ENCODE measurements at regions not wholly inside any gene's neighbourhood (a gene's known extent, or its start where the extent isn't known, plus 50 kb on each side); places are given as distances from the start of the nearest gene placed in this dataset.
A peak's percentile ranks its signal among the peaks of the same experiment; 100 is the strongest.
"Not testable (repeated sequence)": the region's sequence is repeated elsewhere in the genome, so short reads cannot be mapped to it uniquely, and the experiment has no call there.

- no peaks in the 10 kb centered on the region for H3K9me3 ChIP-seq
- peak in 1 of 2 experiments; percentile 45 for DNase-seq (ENCODE audit: low spot score in 2 of 2)
- in situ Hi-C loops (cut with MboI; ENCODE audit: low sequenced_read_pairs) = no loop called here
Measured at GRCh38 chr15:84398763-84399701, 163.5 kb downstream of the GOLGA6L4 start.

GRCh38 chr15:84400017-84400740, 164.6 kb downstream of the GOLGA6L4 start:
- DNase-seq (ENCODE audit: low spot score in 2 of 2) = no peak
- no peaks in the 10 kb centered on the region for H3K9me3 ChIP-seq
- in situ Hi-C loops (cut with MboI; ENCODE audit: low sequenced_read_pairs) = no loop called here
- no peaks in the 10 kb centered on the region for H3K36me3 ChIP-seq (replicated peaks)
- no peaks in the 10 kb centered on the region for H3K27me3 ChIP-seq (ENCODE audit: low read depth)
- no peak overlapping the region for H3K4me3 ChIP-seq
- H3K4me1 ChIP-seq = no peaks in the 10 kb centered on the region

More at GRCh38 chr15:84398763-84399701, 163.5 kb downstream of the GOLGA6L4 start:
- Histone ChIP-seq H3K36me3 (replicated peaks) (no peaks in the 10 kb centered on the region), H3K27me3 (ENCODE audit: low read depth) (no peaks in the 10 kb centered on the region), H3K4me1 (no peaks in the 10 kb centered on the region), H3K4me3 (no peak overlapping the region)

- peak in 1 of 2 experiments; percentile 7 for DNase-seq (ENCODE audit: low spot score in 2 of 2)
- Histone ChIP-seq H3K4me3 (no peak overlapping the region), H3K9me3 (no peaks in the 10 kb centered on the region), H3K27me3 (ENCODE audit: low read depth) (no peaks in the 10 kb centered on the region), H3K4me1 (no peaks in the 10 kb centered on the region), H3K36me3 (replicated peaks) (no peaks in the 10 kb centered on the region)
- in situ Hi-C loops (cut with MboI; ENCODE audit: low sequenced_read_pairs) = no loop called here
Measured at GRCh38 chr15:84400820-84401219, 165.2 kb downstream of the GOLGA6L4 start.

- H3K36me3 ChIP-seq (replicated peaks); DNase-seq (ENCODE audit: low spot score in 2 of 2); H3K9me3 ChIP-seq; H3K27me3 ChIP-seq (ENCODE audit: low read depth); H3K4me3 ChIP-seq; in situ Hi-C loops (cut with MboI; ENCODE audit: low sequenced_read_pairs); H3K4me1 ChIP-seq: not testable (repeated sequence)
Measured at GRCh38 chr15:84401461-84401860, 165.9 kb downstream of the GOLGA6L4 start.

GRCh38 chr15:84401891-84402840, 166.6 kb downstream of the GOLGA6L4 start:
- H3K4me1 ChIP-seq; in situ Hi-C loops (cut with MboI; ENCODE audit: low sequenced_read_pairs); H3K4me3 ChIP-seq; H3K9me3 ChIP-seq; DNase-seq (ENCODE audit: low spot score in 2 of 2); H3K27me3 ChIP-seq (ENCODE audit: low read depth); H3K36me3 ChIP-seq (replicated peaks): not testable (repeated sequence)

- in situ Hi-C loops (cut with MboI; ENCODE audit: low sequenced_read_pairs) = no loop called here
- no peaks in the 10 kb centered on the region for H3K36me3 ChIP-seq (replicated peaks)
- no peak overlapping the region for H3K4me3 ChIP-seq
- no peaks in the 10 kb centered on the region for H3K4me1 ChIP-seq
- H3K9me3 ChIP-seq = no peaks in the 10 kb centered on the region
- DNase-seq (ENCODE audit: low spot score in 2 of 2) = peak in 1 of 2 experiments; percentile 7
- H3K27me3 ChIP-seq (ENCODE audit: low read depth) = no peaks in the 10 kb centered on the region
Measured at GRCh38 chr15:84402856-84403608, 167.5 kb downstream of the GOLGA6L4 start.

GRCh38 chr15:84409357-84409756, 173.8 kb downstream of the GOLGA6L4 start:
- H3K27me3 ChIP-seq (ENCODE audit: low read depth); DNase-seq (ENCODE audit: low spot score in 2 of 2); H3K4me3 ChIP-seq; H3K4me1 ChIP-seq; H3K36me3 ChIP-seq (replicated peaks); H3K9me3 ChIP-seq; in situ Hi-C loops (cut with MboI; ENCODE audit: low sequenced_read_pairs): not testable (repeated sequence)

GRCh38 chr15:84421513-84422181, 179.2 kb upstream of the ZSCAN2 start:
- H3K4me1 ChIP-seq; H3K9me3 ChIP-seq; in situ Hi-C loops (cut with MboI; ENCODE audit: low sequenced_read_pairs); H3K27me3 ChIP-seq (ENCODE audit: low read depth); H3K4me3 ChIP-seq; H3K36me3 ChIP-seq (replicated peaks): not testable (repeated sequence)
- DNase-seq (ENCODE audit: low spot score in 2 of 2) = peak in 1 of 2 experiments; percentile 34

- H3K36me3 ChIP-seq (replicated peaks); H3K4me3 ChIP-seq; H3K27me3 ChIP-seq (ENCODE audit: low read depth); H3K9me3 ChIP-seq; H3K4me1 ChIP-seq; in situ Hi-C loops (cut with MboI; ENCODE audit: low sequenced_read_pairs): not testable (repeated sequence)
- DNase-seq (ENCODE audit: low spot score in 2 of 2) = peak in 1 of 2 experiments; percentile 9
Measured at GRCh38 chr15:84425327-84425726, 175.5 kb upstream of the ZSCAN2 start.

- DNase-seq (ENCODE audit: low spot score in 2 of 2); in situ Hi-C loops (cut with MboI; ENCODE audit: low sequenced_read_pairs); H3K4me1 ChIP-seq; H3K36me3 ChIP-seq (replicated peaks); H3K27me3 ChIP-seq (ENCODE audit: low read depth); H3K4me3 ChIP-seq; H3K9me3 ChIP-seq: not testable (repeated sequence)
Measured at GRCh38 chr15:84473305-84473877, 127.4 kb upstream of the ZSCAN2 start.

GRCh38 chr15:84476364-84477033, 124.3 kb upstream of the ZSCAN2 start:
- H3K9me3 ChIP-seq; H3K36me3 ChIP-seq (replicated peaks); H3K4me1 ChIP-seq; DNase-seq (ENCODE audit: low spot score in 2 of 2); H3K27me3 ChIP-seq (ENCODE audit: low read depth); H3K4me3 ChIP-seq; in situ Hi-C loops (cut with MboI; ENCODE audit: low sequenced_read_pairs): not testable (repeated sequence)

- H3K27me3 ChIP-seq (ENCODE audit: low read depth); H3K4me1 ChIP-seq; H3K36me3 ChIP-seq (replicated peaks); in situ Hi-C loops (cut with MboI; ENCODE audit: low sequenced_read_pairs); H3K4me3 ChIP-seq; H3K9me3 ChIP-seq; DNase-seq (ENCODE audit: low spot score in 2 of 2): not testable (repeated sequence)
Measured at GRCh38 chr15:84477550-84477949, 123.3 kb upstream of the ZSCAN2 start.

Data from HAP-1 (cell line).